ENCODE measurements at regions not wholly inside any gene's neighbourhood (a gene's known extent, or its start where the extent isn't known, plus 50 kb on each side); places are given as distances from the start of the nearest gene placed in this dataset.

GRCh38 chr14:98816195-98816594 is 455.8 kb downstream of the BCL11B start:
- Histone ChIP-seq H3K4me3 (ENCODE audit: low read depth, low read length) (no peak overlapping the region), H3K27me3 (ENCODE audit: insufficient read depth, low read length) (no peaks in the 10 kb centered on the region), H3K27ac (ENCODE audit: low read depth, low read length) (no peak overlapping the region), H3K23ac (ENCODE audit: low read length) (no peak overlapping the region), H2BK12ac (ENCODE audit: low read length) (no peak overlapping the region), H3K14ac (ENCODE audit: low read length) (no peak overlapping the region), H4K8ac (ENCODE audit: low read depth, low read length) (no peak overlapping the region), H3K79me2 (ENCODE audit: control insufficient read depth, insufficient read depth, low read length, poor library complexity) (no peaks in the 10 kb centered on the region), H3K9me3 (ENCODE audit: insufficient read depth, low read depth, low read length) (no peaks in the 10 kb centered on the region), H3K4me2 (ENCODE audit: low read length) (no peak overlapping the region), H3K4me1 (ENCODE audit: control insufficient read depth in 1 of 2, insufficient read depth in 2 of 2, low read length in 2 of 2) (peaks cover 12 to 15% of the 10 kb centered on the region in 2 experiments), H2AFZ (ENCODE audit: insufficient read depth, low read length, poor library complexity) (no peak overlapping the region), H3K18ac (ENCODE audit: low read length) (no peak overlapping the region), H3K36me3 (ENCODE audit: control insufficient read depth in 1 of 2, insufficient read depth in 2 of 2, low read length in 2 of 2) (no peaks in the 10 kb centered on the region), H2AK5ac (ENCODE audit: low read length) (no peak overlapping the region), H3K4ac (ENCODE audit: low read depth, low read length) (no peak overlapping the region), H2BK5ac (ENCODE audit: low read depth, low read length, poor library complexity) (no peak overlapping the region), H2BK120ac (ENCODE audit: insufficient read depth, low read length, poor library complexity) (no peak overlapping the region), H3K79me1 (ENCODE audit: low read length) (peaks cover 10% of the 10 kb centered on the region), H4K12ac (ENCODE audit: low read depth, low read length) (no peak overlapping the region), H4K91ac (ENCODE audit: low read depth, low read length) (no peak overlapping the region), H3K9ac (ENCODE audit: low read length) (no peak overlapping the region)
- DNase-seq: no peak
- WGBS (ENCODE audit: extremely low coverage, insufficient coverage, insufficient read length): no CpG with 5 or more reads among the region's 8 CpGs

GRCh38 chr14:98816720-98817119 is 455.3 kb downstream of the BCL11B start:
- Histone ChIP-seq H4K12ac (ENCODE audit: low read depth, low read length) (no peak overlapping the region), H3K4me2 (ENCODE audit: low read length) (no peak overlapping the region)
- WGBS (ENCODE audit: extremely low coverage, insufficient coverage, insufficient read length): no CpG with 5 or more reads among the region's 7 CpGs

GRCh38 chr14:98819132-98819866 is 452.7 kb downstream of the BCL11B start:
- H3K14ac ChIP-seq (ENCODE audit: low read length): no peak overlapping the region
- peak overlapping the region; percentile 42 for H3K27ac ChIP-seq (ENCODE audit: low read depth, low read length)
- DNase-seq: peak; percentile 53 to 63
- H4K8ac ChIP-seq (ENCODE audit: low read depth, low read length): peak overlapping the region; percentile 59
- no peak overlapping the region for H3K23ac ChIP-seq (ENCODE audit: low read length)
- WGBS (ENCODE audit: extremely low coverage, insufficient coverage, insufficient read length): no CpG with 5 or more reads among the region's 9 CpGs
- peak overlapping the region; percentile 40 for H3K4me2 ChIP-seq (ENCODE audit: low read length)
- peak overlapping the region; percentile 77 for H4K91ac ChIP-seq (ENCODE audit: low read depth, low read length)
- H3K9ac ChIP-seq (ENCODE audit: low read length): no peak overlapping the region
- peak overlapping the region; percentile 34 for H2BK5ac ChIP-seq (ENCODE audit: low read depth, low read length, poor library complexity)
- H2BK120ac ChIP-seq (ENCODE audit: insufficient read depth, low read length, poor library complexity): peak overlapping the region; percentile 76
- H2AFZ ChIP-seq (ENCODE audit: insufficient read depth, low read length, poor library complexity): no peak overlapping the region
- no peaks in the 10 kb centered on the region for H3K79me2 ChIP-seq (ENCODE audit: control insufficient read depth, insufficient read depth, low read length, poor library complexity)
- H2AK5ac ChIP-seq (ENCODE audit: low read length): peak overlapping the region; percentile 97
- H4K12ac ChIP-seq (ENCODE audit: low read depth, low read length): no peak overlapping the region
- no peaks in the 10 kb centered on the region for H3K9me3 ChIP-seq (ENCODE audit: insufficient read depth, low read depth, low read length)
- peaks cover 13% of the 10 kb centered on the region for H3K79me1 ChIP-seq (ENCODE audit: low read length)
- H3K36me3 ChIP-seq (ENCODE audit: control insufficient read depth in 1 of 2, insufficient read depth in 2 of 2, low read length in 2 of 2): no peaks in the 10 kb centered on the region
- peak overlapping the region; percentile 80 for H2BK12ac ChIP-seq (ENCODE audit: low read length)
- no peaks in the 10 kb centered on the region for H3K27me3 ChIP-seq (ENCODE audit: insufficient read depth, low read length)
- H3K4ac ChIP-seq (ENCODE audit: low read depth, low read length): no peak overlapping the region
- no peak overlapping the region for H3K4me3 ChIP-seq (ENCODE audit: low read depth, low read length)
- peak overlapping the region; percentile 74 for H3K18ac ChIP-seq (ENCODE audit: low read length)
- peaks cover 14 to 17% of the 10 kb centered on the region in 2 experiments for H3K4me1 ChIP-seq (ENCODE audit: control insufficient read depth in 1 of 2, insufficient read depth in 2 of 2, low read length in 2 of 2)

More at GRCh38 chr14:98816720-98817119, 455.3 kb downstream of the BCL11B start:
- H3K79me2 ChIP-seq (ENCODE audit: control insufficient read depth, insufficient read depth, low read length, poor library complexity): no peaks in the 10 kb centered on the region
- no peak for DNase-seq
- H3K9ac ChIP-seq (ENCODE audit: low read length): no peak overlapping the region
- H2BK12ac ChIP-seq (ENCODE audit: low read length): no peak overlapping the region
- H3K23ac ChIP-seq (ENCODE audit: low read length): no peak overlapping the region
- H3K4me3 ChIP-seq (ENCODE audit: low read depth, low read length): no peak overlapping the region
- H2BK120ac ChIP-seq (ENCODE audit: insufficient read depth, low read length, poor library complexity): no peak overlapping the region
- H2AK5ac ChIP-seq (ENCODE audit: low read length): no peak overlapping the region
- no peak overlapping the region for H4K8ac ChIP-seq (ENCODE audit: low read depth, low read length)
- peaks cover 11% of the 10 kb centered on the region for H3K79me1 ChIP-seq (ENCODE audit: low read length)
- H3K27me3 ChIP-seq (ENCODE audit: insufficient read depth, low read length): no peaks in the 10 kb centered on the region
- no peak overlapping the region for H3K27ac ChIP-seq (ENCODE audit: low read depth, low read length)
- H3K4me1 ChIP-seq (ENCODE audit: control insufficient read depth in 1 of 2, insufficient read depth in 2 of 2, low read length in 2 of 2): peaks cover 12 to 15% of the 10 kb centered on the region in 2 experiments
- H2AFZ ChIP-seq (ENCODE audit: insufficient read depth, low read length, poor library complexity): no peak overlapping the region
- H4K91ac ChIP-seq (ENCODE audit: low read depth, low read length): no peak overlapping the region
- H3K4ac ChIP-seq (ENCODE audit: low read depth, low read length): no peak overlapping the region
- H3K9me3 ChIP-seq (ENCODE audit: insufficient read depth, low read depth, low read length): no peaks in the 10 kb centered on the region
- H3K14ac ChIP-seq (ENCODE audit: low read length): no peak overlapping the region
- H3K18ac ChIP-seq (ENCODE audit: low read length): no peak overlapping the region
- no peaks in the 10 kb centered on the region for H3K36me3 ChIP-seq (ENCODE audit: control insufficient read depth in 1 of 2, insufficient read depth in 2 of 2, low read length in 2 of 2)
- H2BK5ac ChIP-seq (ENCODE audit: low read depth, low read length, poor library complexity): no peak overlapping the region

- H3K27ac ChIP-seq (ENCODE audit: low read depth, low read length): peak overlapping the region; percentile 42
- H2BK12ac ChIP-seq (ENCODE audit: low read length): peak overlapping the region; percentile 16
- no peak overlapping the region for H3K18ac ChIP-seq (ENCODE audit: low read length)
- H3K9me3 ChIP-seq (ENCODE audit: insufficient read depth, low read depth, low read length): no peaks in the 10 kb centered on the region
- no peak overlapping the region for H3K4ac ChIP-seq (ENCODE audit: low read depth, low read length)
- no peak overlapping the region for H2AK5ac ChIP-seq (ENCODE audit: low read length)
- peaks cover 14 to 17% of the 10 kb centered on the region in 2 experiments for H3K4me1 ChIP-seq (ENCODE audit: control insufficient read depth in 1 of 2, insufficient read depth in 2 of 2, low read length in 2 of 2)
- H3K4me2 ChIP-seq (ENCODE audit: low read length): peak overlapping the region; percentile 40
- no peaks in the 10 kb centered on the region for H3K79me2 ChIP-seq (ENCODE audit: control insufficient read depth, insufficient read depth, low read length, poor library complexity)
- no peak overlapping the region for H3K9ac ChIP-seq (ENCODE audit: low read length)
- peaks cover 13% of the 10 kb centered on the region for H3K79me1 ChIP-seq (ENCODE audit: low read length)
- no peaks in the 10 kb centered on the region for H3K36me3 ChIP-seq (ENCODE audit: control insufficient read depth in 1 of 2, insufficient read depth in 2 of 2, low read length in 2 of 2)
- H3K14ac ChIP-seq (ENCODE audit: low read length): no peak overlapping the region
- no peak overlapping the region for H3K4me3 ChIP-seq (ENCODE audit: low read depth, low read length)
- no peaks in the 10 kb centered on the region for H3K27me3 ChIP-seq (ENCODE audit: insufficient read depth, low read length)
- H4K12ac ChIP-seq (ENCODE audit: low read depth, low read length): no peak overlapping the region
- H2AFZ ChIP-seq (ENCODE audit: insufficient read depth, low read length, poor library complexity): no peak overlapping the region
- H3K23ac ChIP-seq (ENCODE audit: low read length): no peak overlapping the region
- H4K91ac ChIP-seq (ENCODE audit: low read depth, low read length): peak overlapping the region; percentile 28
- peak overlapping the region; percentile 23 for H2BK5ac ChIP-seq (ENCODE audit: low read depth, low read length, poor library complexity)
- DNase-seq: no peak
- no peak overlapping the region for H4K8ac ChIP-seq (ENCODE audit: low read depth, low read length)
- H2BK120ac ChIP-seq (ENCODE audit: insufficient read depth, low read length, poor library complexity): no peak overlapping the region
- WGBS (ENCODE audit: extremely low coverage, insufficient coverage, insufficient read length): no CpG with 5 or more reads among the region's 2 CpGs
Observed at GRCh38 chr14:98819867-98820206, 452.2 kb downstream of the BCL11B start.
